Neutrophil (primary cell): ENCODE measurements at regions not wholly inside any gene's neighbourhood (a gene's known extent, or its start where the extent isn't known, plus 50 kb on each side); places are given as distances from the start of the nearest gene placed in this dataset.

ENCODE experiments used
- H3K27ac ChIP-seq: fragments of 200-600 bp; sonication (generic); 2 replicates; pipeline ENCODE4 v1.5.1; 2016; ENCODE audit warnings: mild to moderate bottlenecking, moderate library complexity
- H3K27me3 ChIP-seq: fragments of 200-600 bp; sonication (generic); 2 replicates; pipeline ENCODE4 v1.6.0; 2016; ENCODE audit warnings: mild to moderate bottlenecking
- H3K36me3 ChIP-seq: fragments of 200-600 bp; sonication (generic); 2 replicates; pipeline ENCODE4 v1.5.1; 2017
- H3K4me1 ChIP-seq, 2 experiments: fragments of 200-600 bp in 1 of 2; sonication (generic) in 1 of 2; 1 replicate in 1 of 2; 2 replicates in 1 of 2; pipeline versions ENCODE4 v1.5.1 to v1.6.1; 2013 to 2016; ENCODE audit warnings: low read depth in 1 of 2, low read length in 1 of 2, mild to moderate bottlenecking in 1 of 2, moderate library complexity in 1 of 2; ENCODE audit not compliant: control insufficient read depth in 1 of 2, insufficient read depth in 1 of 2
- H3K4me3 ChIP-seq, 2 experiments: fragments of 200-600 bp in 1 of 2; sonication (generic) in 1 of 2; 1 replicate in 1 of 2; 2 replicates in 1 of 2; pipeline ENCODE4 v1.5.1; 2013 to 2016; ENCODE audit warnings: low read depth in 1 of 2, low read length in 1 of 2, mild to moderate bottlenecking in 1 of 2, moderate library complexity in 1 of 2
- H3K9me3 ChIP-seq: fragments of 200-600 bp; sonication (generic); 2 replicates; pipeline ENCODE4 v1.5.1; 2016
- CTCF ChIP-seq: fragments of 200-600 bp; sonication (generic); IDR thresholded peaks from 2 replicates; pipeline ENCODE4 v1.5.1; 2016; ENCODE audit warnings: antibody characterized with exemption

DNA sequence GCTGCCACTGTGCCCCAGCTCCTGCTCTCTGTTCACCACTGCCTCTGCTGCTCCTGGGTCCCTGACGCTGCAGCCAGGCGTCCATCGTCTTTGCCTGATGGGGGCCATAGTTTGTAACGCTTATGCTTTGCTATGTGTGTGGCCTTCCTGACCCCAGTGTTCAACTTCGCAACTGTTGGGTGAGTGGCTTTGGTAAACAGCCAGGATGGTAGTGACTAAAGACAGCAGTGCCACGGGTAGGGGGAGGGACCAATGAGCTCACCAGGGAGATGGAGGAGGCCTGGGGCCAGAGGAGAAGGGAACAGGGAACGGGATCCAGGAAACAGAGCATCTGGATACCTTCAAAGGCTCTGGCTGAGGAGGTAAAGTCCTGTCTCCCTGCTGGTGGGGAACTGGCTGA is 75.9 kb upstream of the ALDH1L1 start:
- TF ChIP-seq CTCF: no peak
- no peak overlapping the region for H3K27ac ChIP-seq
- no peaks in the 10 kb centered on the region for H3K4me1 ChIP-seq
- peaks cover 23% of the 10 kb centered on the region for H3K27me3 ChIP-seq
- H3K9me3 ChIP-seq: no peaks in the 10 kb centered on the region
- H3K36me3 ChIP-seq: no peaks in the 10 kb centered on the region
- no peak overlapping the region for H3K4me3 ChIP-seq

DNA sequence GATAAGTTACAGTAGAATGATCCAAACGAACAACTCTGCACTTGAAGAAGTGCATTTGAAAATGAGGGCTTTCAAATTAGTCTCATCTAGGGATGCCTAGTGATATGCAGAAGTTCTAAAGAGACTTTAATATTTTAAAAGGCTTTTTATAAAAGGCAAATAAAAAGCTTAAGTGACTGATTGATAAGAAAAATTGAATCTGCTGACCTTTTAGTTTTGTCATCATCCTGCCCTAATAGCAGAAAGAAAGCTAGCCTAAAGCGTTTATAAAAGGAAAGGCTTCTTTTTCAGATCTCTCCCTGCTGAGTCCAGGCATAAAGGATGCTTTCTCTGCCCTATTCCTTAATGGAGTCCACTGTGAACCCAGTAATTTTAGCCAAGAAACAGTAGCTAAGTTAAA is 72.7 kb upstream of the ALDH1L1 start:
- TF ChIP-seq CTCF: no peak
- H3K4me1 ChIP-seq: no peaks in the 10 kb centered on the region
- H3K4me3 ChIP-seq: no peak overlapping the region
- H3K27me3 ChIP-seq: peaks cover 26% of the 10 kb centered on the region
- H3K9me3 ChIP-seq: no peaks in the 10 kb centered on the region
- no peaks in the 10 kb centered on the region for H3K36me3 ChIP-seq
- no peak overlapping the region for H3K27ac ChIP-seq

- Histone ChIP-seq H3K4me3 (no peak overlapping the region), H3K27me3 (peaks cover 26% of the 10 kb centered on the region), H3K27ac (no peak overlapping the region), H3K36me3 (no peaks in the 10 kb centered on the region), H3K9me3 (no peaks in the 10 kb centered on the region), H3K4me1 (no peaks in the 10 kb centered on the region)
- TF ChIP-seq CTCF: no peak
These were observed 72.0 kb upstream of the ALDH1L1 start for GRCh38 chr3:126252373-126252772.

DNA sequence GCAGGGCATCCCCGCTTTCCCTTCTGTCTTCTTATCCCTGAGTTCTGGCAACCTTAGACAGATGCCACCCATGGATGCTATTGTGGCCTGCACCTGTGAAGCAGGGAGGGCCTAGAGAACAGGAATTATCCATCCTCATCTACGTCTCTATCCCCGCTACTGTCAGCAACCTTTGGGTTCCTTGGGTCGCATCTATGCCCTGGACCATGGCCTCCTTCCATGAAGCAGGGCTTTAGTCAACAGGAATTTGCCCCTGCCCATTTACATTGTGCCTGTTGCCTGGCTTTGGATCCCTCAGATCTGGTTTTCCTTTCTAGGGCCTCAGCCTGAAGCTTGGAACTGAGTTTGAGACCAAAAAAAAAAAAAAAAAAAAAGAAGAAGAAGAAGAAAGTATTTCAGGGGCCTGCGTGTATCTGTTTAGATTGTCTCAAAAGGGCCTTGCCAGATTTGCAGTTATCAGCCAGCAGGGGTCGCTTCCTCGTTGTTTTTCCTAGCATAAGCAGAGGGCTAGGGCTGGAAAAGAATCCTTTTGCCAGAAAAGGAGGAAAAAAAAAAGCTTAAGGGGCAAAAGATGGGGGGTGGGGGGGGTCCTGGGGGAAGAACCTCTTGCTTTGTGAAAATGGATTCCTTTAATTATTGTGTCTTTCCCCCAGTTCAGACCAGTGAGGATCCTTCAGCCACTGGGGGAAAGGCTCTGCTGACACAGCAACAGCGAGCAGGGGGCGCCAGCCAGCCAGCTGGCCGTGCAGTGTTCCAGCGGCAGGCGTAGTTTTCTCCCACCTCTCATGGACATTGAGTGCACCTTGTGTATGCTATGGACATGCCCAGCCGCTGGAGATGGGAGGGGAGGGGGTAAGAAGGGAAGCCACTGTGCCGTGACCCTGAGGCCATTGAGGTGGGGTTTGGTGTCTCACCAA is 65.7 kb upstream of the ALDH1L1 start:
- Histone ChIP-seq H3K27ac (no peak overlapping the region), H3K36me3 (no peaks in the 10 kb centered on the region)
- no peak for TF ChIP-seq CTCF

More for the DNA sequence above, 65.7 kb upstream of the ALDH1L1 start:
- no peak overlapping the region for H3K4me3 ChIP-seq
- H3K9me3 ChIP-seq: no peaks in the 10 kb centered on the region
- H3K4me1 ChIP-seq: no peaks in the 10 kb centered on the region
- H3K27me3 ChIP-seq: peaks cover 8% of the 10 kb centered on the region
